Breast epithelium (tissue), 3 donors: ENCODE measurements at regions not wholly inside any gene's neighbourhood (a gene's known extent, or its start where the extent isn't known, plus 50 kb on each side); places are given as distances from the start of the nearest gene placed in this dataset.

ENCODE experiments used
- POLR2A ChIP-seq: fragments of 450-650 bp; IDR thresholded peaks from one replicate; pipeline ENCODE4 v1.6.1; 2016; ENCODE audit warnings: antibody characterized with exemption, mild to moderate bottlenecking, moderate library complexity
- POLR2AphosphoS5 ChIP-seq, 3 donors: sonication (generic); formaldehyde crosslinking; IDR thresholded peaks; one replicate each; pipeline ENCODE4 v1.6.1; 2017; ENCODE audit warnings: antibody characterized with exemption in 3 of 3
- TF ChIP-seq, protein P1 (sequence below), 3 donors: fragments of 450-650 bp; IDR thresholded peaks; one replicate each; pipeline ENCODE4 v1.5.1; 2016 to 2017; ENCODE audit warnings: antibody characterized with exemption in 3 of 3, mild to moderate bottlenecking in 3 of 3, moderate library complexity in 3 of 3

DNA sequence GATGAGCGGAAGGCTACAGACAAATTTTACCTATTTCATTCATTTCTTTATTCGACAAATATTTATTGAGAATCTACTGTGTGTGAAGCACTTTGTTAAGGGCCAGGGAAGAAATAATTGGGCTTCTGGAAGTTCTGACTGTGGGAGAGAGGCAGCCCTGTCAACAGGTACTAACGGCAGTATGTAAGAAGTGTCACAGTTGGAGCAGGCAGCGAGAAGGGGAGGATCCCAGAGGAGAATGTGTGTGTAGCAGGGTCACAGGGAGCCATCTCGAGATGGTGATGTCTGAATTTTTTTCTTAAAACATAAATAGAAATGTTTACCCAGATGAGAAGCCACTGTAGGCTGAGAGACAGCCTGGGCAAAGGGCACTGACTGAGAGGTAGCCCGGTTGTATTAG, 163.3 kb upstream of the SLC38A2 start:
- TF ChIP-seq, protein P1, sequence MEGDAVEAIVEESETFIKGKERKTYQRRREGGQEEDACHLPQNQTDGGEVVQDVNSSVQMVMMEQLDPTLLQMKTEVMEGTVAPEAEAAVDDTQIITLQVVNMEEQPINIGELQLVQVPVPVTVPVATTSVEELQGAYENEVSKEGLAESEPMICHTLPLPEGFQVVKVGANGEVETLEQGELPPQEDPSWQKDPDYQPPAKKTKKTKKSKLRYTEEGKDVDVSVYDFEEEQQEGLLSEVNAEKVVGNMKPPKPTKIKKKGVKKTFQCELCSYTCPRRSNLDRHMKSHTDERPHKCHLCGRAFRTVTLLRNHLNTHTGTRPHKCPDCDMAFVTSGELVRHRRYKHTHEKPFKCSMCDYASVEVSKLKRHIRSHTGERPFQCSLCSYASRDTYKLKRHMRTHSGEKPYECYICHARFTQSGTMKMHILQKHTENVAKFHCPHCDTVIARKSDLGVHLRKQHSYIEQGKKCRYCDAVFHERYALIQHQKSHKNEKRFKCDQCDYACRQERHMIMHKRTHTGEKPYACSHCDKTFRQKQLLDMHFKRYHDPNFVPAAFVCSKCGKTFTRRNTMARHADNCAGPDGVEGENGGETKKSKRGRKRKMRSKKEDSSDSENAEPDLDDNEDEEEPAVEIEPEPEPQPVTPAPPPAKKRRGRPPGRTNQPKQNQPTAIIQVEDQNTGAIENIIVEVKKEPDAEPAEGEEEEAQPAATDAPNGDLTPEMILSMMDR (IDR thresholded peaks at IDR 0.05), result no peak
- no peak for TF ChIP-seq POLR2AphosphoS5 (IDR thresholded peaks at IDR 0.05)
- TF ChIP-seq POLR2A, result no peak
